ENCODE measurements at regions not wholly inside any gene's neighbourhood (a gene's known extent, or its start where the extent isn't known, plus 50 kb on each side); places are given as distances from the start of the nearest gene placed in this dataset.

- 70 to 81% (median 76%) methylated on average over 4 of the region's 4 CpGs for WGBS, 5 donors
- Histone ChIP-seq H3K4me1 (no peaks in the 10 kb centered on the region), H3K4me3 (no peak overlapping the region), H3K27me3 (no peaks in the 10 kb centered on the region), H3K9me3 (no peaks in the 10 kb centered on the region), H3K36me3 (no peaks in the 10 kb centered on the region), H3K27ac (no peak overlapping the region)
- intact Hi-C loops (cut with DNase I; ENCODE audit: low total_unique reads), result no loop called here
- no peak for DNase-seq
- TF ChIP-seq POLR2A (IDR thresholded peaks at IDR 0.05), result no peak
- TF ChIP-seq EP300 (IDR thresholded peaks at IDR 0.05), result no peak
- no peak for TF ChIP-seq POLR2AphosphoS5 (IDR thresholded peaks at IDR 0.05)
- no peak for TF ChIP-seq CTCF (IDR thresholded peaks at IDR 0.05)
Observed at GRCh38 chr7:136492366-136492765, 376.1 kb upstream of the CHRM2 start.

- no peaks in the 10 kb centered on the region for H3K4me1 ChIP-seq
- H3K4me3 ChIP-seq, result no peak overlapping the region
- DNase-seq, result no peak
- intact Hi-C loops (cut with DNase I; ENCODE audit: low total_unique reads), result no loop called here
- no peak for TF ChIP-seq CTCF (IDR thresholded peaks at IDR 0.05)
- no peak for TF ChIP-seq EP300 (IDR thresholded peaks at IDR 0.05)
- no peak for TF ChIP-seq POLR2AphosphoS5 (IDR thresholded peaks at IDR 0.05)
- TF ChIP-seq POLR2A (IDR thresholded peaks at IDR 0.05), result no peak
- no peaks in the 10 kb centered on the region for H3K9me3 ChIP-seq
- H3K27ac ChIP-seq, result no peak overlapping the region
- H3K27me3 ChIP-seq, result no peaks in the 10 kb centered on the region
- no peaks in the 10 kb centered on the region for H3K36me3 ChIP-seq
Observed at GRCh38 chr7:136489808-136490207, 378.6 kb upstream of the CHRM2 start.

GRCh38 chr7:136480901-136481300 is 387.6 kb upstream of the CHRM2 start:
- no peaks in the 10 kb centered on the region for H3K27me3 ChIP-seq
- no peak overlapping the region for H3K27ac ChIP-seq
- no peak for DNase-seq
- H3K9me3 ChIP-seq, result peaks cover 0 to 14% (median 4%) of the 10 kb centered on the region in 4 donors
- H3K4me1 ChIP-seq, result no peaks in the 10 kb centered on the region
- H3K4me3 ChIP-seq, result no peak overlapping the region
- WGBS, 5 donors, result 23 to 55% (median 32%) methylated on average over 4 of the region's 4 CpGs
- H3K36me3 ChIP-seq, result no peaks in the 10 kb centered on the region
- intact Hi-C loops (cut with DNase I; ENCODE audit: low total_unique reads), result no loop called here
- TF ChIP-seq POLR2A (IDR thresholded peaks at IDR 0.05) (no peak), POLR2AphosphoS5 (IDR thresholded peaks at IDR 0.05) (no peak)

GRCh38 chr7:136479922-136480321 is 388.5 kb upstream of the CHRM2 start:
- TF ChIP-seq EP300 (IDR thresholded peaks at IDR 0.05), result no peak
- TF ChIP-seq POLR2AphosphoS5 (IDR thresholded peaks at IDR 0.05), result no peak
- TF ChIP-seq POLR2A (IDR thresholded peaks at IDR 0.05), result no peak
- no peak for TF ChIP-seq CTCF (IDR thresholded peaks at IDR 0.05)
- H3K27me3 ChIP-seq, result no peaks in the 10 kb centered on the region
- no peak overlapping the region for H3K4me3 ChIP-seq
- 37 to 91% (median 64%) methylated on average over 2 of the region's 2 CpGs for WGBS, 5 donors
- H3K9me3 ChIP-seq, result peaks cover 0 to 19% (median 6%) of the 10 kb centered on the region in 4 donors
- no peaks in the 10 kb centered on the region for H3K36me3 ChIP-seq
- H3K27ac ChIP-seq, result no peak overlapping the region
- no peak for DNase-seq
- intact Hi-C loops (cut with DNase I; ENCODE audit: low total_unique reads), result no loop called here
- H3K4me1 ChIP-seq, result no peaks in the 10 kb centered on the region

DNA sequence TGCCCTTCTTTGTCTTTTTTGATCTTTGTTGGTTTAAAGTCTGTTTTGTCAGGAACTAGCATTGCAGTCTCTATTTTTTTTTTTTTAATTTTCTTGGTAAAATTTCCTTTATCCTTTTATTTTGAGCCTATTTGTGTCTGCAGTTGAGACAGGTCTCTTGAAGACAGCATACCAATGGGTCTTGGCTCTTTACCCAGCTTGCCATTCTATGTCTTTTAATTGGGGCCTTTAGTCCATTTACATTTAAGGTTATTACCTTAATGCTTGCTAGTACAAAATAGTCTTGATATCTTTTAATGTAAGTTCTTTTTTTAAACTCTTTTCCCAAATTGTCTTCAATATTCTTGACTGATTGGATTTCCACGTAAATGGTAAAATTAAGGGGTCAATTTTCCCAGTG is 398.3 kb upstream of the CHRM2 start:
- intact Hi-C loops (cut with DNase I; ENCODE audit: low total_unique reads), result no loop called here
- no peak for DNase-seq
- TF ChIP-seq POLR2AphosphoS5 (IDR thresholded peaks at IDR 0.05) (no peak), POLR2A (IDR thresholded peaks at IDR 0.05) (no peak), CTCF (IDR thresholded peaks at IDR 0.05) (no peak), EP300 (IDR thresholded peaks at IDR 0.05) (no peak)
- H3K4me1 ChIP-seq, result no peaks in the 10 kb centered on the region
- WGBS, 5 donors, result 76 to 83% (median 79%) methylated on average over 1 of the region's 1 CpG
- H3K27me3 ChIP-seq, result no peaks in the 10 kb centered on the region
- no peak overlapping the region for H3K27ac ChIP-seq
- peaks cover 4 to 58% (median 11%) of the 10 kb centered on the region in 4 donors for H3K9me3 ChIP-seq
- no peak overlapping the region for H3K4me3 ChIP-seq
- no peaks in the 10 kb centered on the region for H3K36me3 ChIP-seq

All from stomach (tissue), 8 donors.